IPS DF 6.9 (cell line): ENCODE measurements at regions not wholly inside any gene's neighbourhood (a gene's known extent, or its start where the extent isn't known, plus 50 kb on each side); places are given as distances from the start of the nearest gene placed in this dataset.
"Not testable (repeated sequence)": the region's sequence is repeated elsewhere in the genome, so short reads cannot be mapped to it uniquely, and the experiment has no call there.

ENCODE experiments used
- DNase-seq: peaks from one replicate; pipeline ENCODE4 v3.0.0-alpha.2; 2013; ENCODE audit warnings: low read depth, low spot score
- H3K27ac ChIP-seq: one replicate; pipeline ENCODE4 v1.5.1; 2013; ENCODE audit warnings: low read length, control low read depth
- H3K27me3 ChIP-seq: 2 replicates; pipeline ENCODE4 v1.6.1; 2013; ENCODE audit warnings: mild to moderate bottlenecking, low read length; ENCODE audit not compliant: control insufficient read depth, insufficient read depth
- H3K36me3 ChIP-seq: 2 replicates; pipeline ENCODE4 v1.6.1; 2013; ENCODE audit warnings: low read length; ENCODE audit not compliant: control insufficient read depth, insufficient read depth
- H3K4me1 ChIP-seq: 2 replicates; pipeline ENCODE4 v1.6.1; 2013; ENCODE audit warnings: low read length; ENCODE audit not compliant: control insufficient read depth, insufficient read depth
- H3K4me3 ChIP-seq: 2 replicates; pipeline ENCODE4 v1.5.1; 2013; ENCODE audit warnings: mild to moderate bottlenecking, low read length
- H3K9me3 ChIP-seq: 2 replicates; pipeline ENCODE4 v1.6.1; 2013; ENCODE audit warnings: low read length, inconsistent platforms; ENCODE audit not compliant: control insufficient read depth, insufficient read depth
- WGBS: extraction: QIAGEN DNeasy Blood & Tissue Kit; methylation state at CpG from one replicate; pipeline ENCODE4 v1.1.7; 2013; ENCODE audit warnings: mixed read lengths, missing lambda C conversion rate; ENCODE audit not compliant: insufficient read length, insufficient coverage; 5-methylcytosine and 5-hydroxymethylcytosine counted together

- not testable (repeated sequence) for H3K36me3 ChIP-seq, H3K4me3 ChIP-seq, H3K9me3 ChIP-seq, H3K27ac ChIP-seq, H3K4me1 ChIP-seq, DNase-seq, H3K27me3 ChIP-seq
- WGBS: no CpG with 5 or more reads among the region's 4 CpGs
These were observed 919.9 kb upstream of the DEFB115 start for GRCh38 chr20:30337556-30337955.

GRCh38 chr20:30348932-30349331 is 908.5 kb upstream of the DEFB115 start:
- no CpG with 5 or more reads among the region's 6 CpGs for WGBS
- not testable (repeated sequence) for H3K4me3 ChIP-seq

GRCh38 chr20:30356854-30357467 is 900.5 kb upstream of the DEFB115 start:
- DNase-seq: not testable (repeated sequence)
- no CpG with 5 or more reads among the region's 2 CpGs for WGBS

More at GRCh38 chr20:30348932-30349331, 908.5 kb upstream of the DEFB115 start:
- not testable (repeated sequence) for H3K9me3 ChIP-seq, DNase-seq, H3K27me3 ChIP-seq, H3K36me3 ChIP-seq, H3K4me1 ChIP-seq, H3K27ac ChIP-seq

GRCh38 chr20:30361756-30362155 is 895.7 kb upstream of the DEFB115 start:
- not testable (repeated sequence) for H3K9me3 ChIP-seq, H3K27me3 ChIP-seq, H3K36me3 ChIP-seq, H3K27ac ChIP-seq, H3K4me1 ChIP-seq, H3K4me3 ChIP-seq, DNase-seq
- no CpG with 5 or more reads among the region's 13 CpGs for whole genome bisulfite sequencing

More at GRCh38 chr20:30356854-30357467, 900.5 kb upstream of the DEFB115 start:
- H3K9me3 ChIP-seq, H3K27ac ChIP-seq, H3K36me3 ChIP-seq, H3K4me3 ChIP-seq, H3K27me3 ChIP-seq, H3K4me1 ChIP-seq: not testable (repeated sequence)

GRCh38 chr20:30376430-30376766 is 881.1 kb upstream of the DEFB115 start:
- H3K27ac ChIP-seq, H3K36me3 ChIP-seq, H3K27me3 ChIP-seq, H3K9me3 ChIP-seq, H3K4me1 ChIP-seq, DNase-seq: not testable (repeated sequence)
- no CpG with 5 or more reads among the region's 14 CpGs for WGBS
- H3K4me3 ChIP-seq: peak overlapping the region; percentile 90; the same call in 1 of the 2 replicates

GRCh38 chr20:30376767-30377658 is 880.5 kb upstream of the DEFB115 start:
- Histone ChIP-seq H3K27ac (no peak overlapping the region), H3K4me3 (peak overlapping the region; percentile 90), H3K36me3 (no peaks in the 10 kb centered on the region), H3K4me1 (no peaks in the 10 kb centered on the region), H3K9me3 (no peaks in the 10 kb centered on the region), H3K27me3 (no peaks in the 10 kb centered on the region)
- WGBS: no CpG with 5 or more reads among the region's 70 CpGs
- peak; percentile 39 for DNase-seq

GRCh38 chr20:30378317-30378716 is 879.1 kb upstream of the DEFB115 start:
- H3K9me3 ChIP-seq, H3K4me1 ChIP-seq, DNase-seq, H3K27me3 ChIP-seq, H3K27ac ChIP-seq, H3K36me3 ChIP-seq, H3K4me3 ChIP-seq: not testable (repeated sequence)
- no CpG with 5 or more reads among the region's 4 CpGs for WGBS

- H3K36me3 ChIP-seq, H3K27me3 ChIP-seq, DNase-seq, H3K4me3 ChIP-seq, H3K27ac ChIP-seq, H3K4me1 ChIP-seq, H3K9me3 ChIP-seq: not testable (repeated sequence)
- WGBS: no CpG with 5 or more reads among the region's 1 CpG
These were observed 878.7 kb upstream of the DEFB115 start for GRCh38 chr20:30378721-30379120.

GRCh38 chr20:30384841-30385240 is 872.6 kb upstream of the DEFB115 start:
- H3K27ac ChIP-seq, H3K27me3 ChIP-seq, H3K9me3 ChIP-seq, H3K4me1 ChIP-seq, H3K36me3 ChIP-seq, DNase-seq, H3K4me3 ChIP-seq: not testable (repeated sequence)
- no CpG with 5 or more reads among the region's 6 CpGs for WGBS

- not testable (repeated sequence) for H3K27ac ChIP-seq, H3K9me3 ChIP-seq, H3K4me3 ChIP-seq, DNase-seq, H3K27me3 ChIP-seq, H3K4me1 ChIP-seq, H3K36me3 ChIP-seq
- WGBS: no CpG with 5 or more reads among the region's 4 CpGs
These were observed 871.4 kb upstream of the DEFB115 start for GRCh38 chr20:30386099-30386498.

GRCh38 chr20:30387823-30388222 is 869.6 kb upstream of the DEFB115 start:
- H3K9me3 ChIP-seq, DNase-seq, H3K4me3 ChIP-seq, H3K4me1 ChIP-seq, H3K27me3 ChIP-seq, H3K36me3 ChIP-seq, H3K27ac ChIP-seq: not testable (repeated sequence)
- WGBS: no CpG with 5 or more reads among the region's 4 CpGs
